ENCODE measurements at regions not wholly inside any gene's neighbourhood (a gene's known extent, or its start where the extent isn't known, plus 50 kb on each side); places are given as distances from the start of the nearest gene placed in this dataset.
A peak's percentile ranks its signal among the peaks of the same experiment; 100 is the strongest.

- intact Hi-C loops (cut with DNase I), result no loop called here
- Histone ChIP-seq H3K27ac (no peak overlapping the region), H3K27me3 (no peaks in the 10 kb centered on the region), H3K9me3 (no peaks in the 10 kb centered on the region), H3K4me3 (no peak overlapping the region), H3K4me1 (peaks cover 0 to 8% (median 3%) of the 10 kb centered on the region in 4 donors), H3K36me3 (no peaks in the 10 kb centered on the region)
- 90 to 92% methylated on average over 11 of the region's 11 CpGs for WGBS, 2 donors
- no peak for TF ChIP-seq POLR2A (IDR thresholded peaks at IDR 0.05)
- no peak for DNase-seq
Observed at GRCh38 chr10:91344117-91344856, 65.9 kb upstream of the HECTD2 start.

- WGBS, 2 donors, result 44 to 80% methylated on average over 2 of the region's 2 CpGs
Observed at GRCh38 chr10:91345716-91346115, 64.4 kb upstream of the HECTD2 start.

GRCh38 chr10:91347529-91347928 is 62.6 kb upstream of the HECTD2 start:
- 90 to 92% methylated on average over 1 of the region's 1 CpG for WGBS, 2 donors
- no peak for DNase-seq
- intact Hi-C loops (cut with DNase I), result no loop called here

More at GRCh38 chr10:91345716-91346115, 64.4 kb upstream of the HECTD2 start:
- Histone ChIP-seq H3K27me3 (no peaks in the 10 kb centered on the region), H3K9me3 (no peaks in the 10 kb centered on the region), H3K4me3 (no peak overlapping the region), H3K27ac (no peak overlapping the region), H3K4me1 (peaks cover 0 to 23% (median 9%) of the 10 kb centered on the region in 4 donors), H3K36me3 (no peaks in the 10 kb centered on the region)
- intact Hi-C loops (cut with DNase I), result no loop called here
- DNase-seq, result no peak
- TF ChIP-seq POLR2AphosphoS5 (IDR thresholded peaks at IDR 0.05), result no peak
- no peak for TF ChIP-seq CTCF (IDR thresholded peaks at IDR 0.05)
- TF ChIP-seq POLR2A (IDR thresholded peaks at IDR 0.05), result no peak
- no peak for TF ChIP-seq EP300 (IDR thresholded peaks at IDR 0.05)

GRCh38 chr10:91349381-91349780 is 60.8 kb upstream of the HECTD2 start:
- no peak for DNase-seq
- H3K27me3 ChIP-seq, result no peaks in the 10 kb centered on the region
- peaks cover 0 to 31% (median 14%) of the 10 kb centered on the region in 4 donors for H3K4me1 ChIP-seq
- TF ChIP-seq CTCF (IDR thresholded peaks at IDR 0.05) (no peak), POLR2AphosphoS5 (IDR thresholded peaks at IDR 0.05) (peak in 3 of 4 donors; percentile 73 to 92 (median 84)), EP300 (IDR thresholded peaks at IDR 0.05) (peak in 3 of 4 donors; percentile 30 to 79 (median 41)), POLR2A (IDR thresholded peaks at IDR 0.05) (no peak)
- H3K9me3 ChIP-seq, result no peaks in the 10 kb centered on the region
- H3K36me3 ChIP-seq, result no peaks in the 10 kb centered on the region
- peak overlapping the region in 3 of 4 donors; percentile 47 to 70 (median 53) for H3K27ac ChIP-seq
- no peak overlapping the region for H3K4me3 ChIP-seq
- intact Hi-C loops (cut with DNase I), result no loop called here

More at GRCh38 chr10:91347529-91347928, 62.6 kb upstream of the HECTD2 start:
- H3K27ac ChIP-seq, result no peak overlapping the region
- H3K4me3 ChIP-seq, result no peak overlapping the region
- no peaks in the 10 kb centered on the region for H3K27me3 ChIP-seq
- H3K36me3 ChIP-seq, result no peaks in the 10 kb centered on the region
- TF ChIP-seq POLR2A (IDR thresholded peaks at IDR 0.05) (no peak), CTCF (IDR thresholded peaks at IDR 0.05) (no peak), EP300 (IDR thresholded peaks at IDR 0.05) (no peak), POLR2AphosphoS5 (IDR thresholded peaks at IDR 0.05) (no peak)
- H3K9me3 ChIP-seq, result no peaks in the 10 kb centered on the region
- H3K4me1 ChIP-seq, result peaks cover 0 to 31% (median 14%) of the 10 kb centered on the region in 4 donors

GRCh38 chr10:91350651-91351081 is 59.5 kb upstream of the HECTD2 start:
- Histone ChIP-seq H3K36me3 (no peaks in the 10 kb centered on the region), H3K9me3 (no peaks in the 10 kb centered on the region), H3K4me3 (no peak overlapping the region), H3K4me1 (peaks cover 0 to 31% (median 14%) of the 10 kb centered on the region in 4 donors), H3K27ac (no peak overlapping the region), H3K27me3 (no peaks in the 10 kb centered on the region)
- intact Hi-C loops (cut with DNase I), result no loop called here
- TF ChIP-seq POLR2AphosphoS5 (IDR thresholded peaks at IDR 0.05) (no peak), EP300 (IDR thresholded peaks at IDR 0.05) (no peak), CTCF (IDR thresholded peaks at IDR 0.05) (no peak), POLR2A (IDR thresholded peaks at IDR 0.05) (no peak)
- DNase-seq, result no peak
- 47 to 61% methylated on average over 2 of the region's 2 CpGs for WGBS, 2 donors
